ENCODE measurements at regions not wholly inside any gene's neighbourhood (a gene's known extent, or its start where the extent isn't known, plus 50 kb on each side); places are given as distances from the start of the nearest gene placed in this dataset.

GRCh38 chr17:27945953-27946352 lies 52.8 kb upstream of the LYRM9 start:
- Histone ChIP-seq H2BK20ac (ENCODE audit: low read depth, low read length) (no peak overlapping the region), H3K9me3 (ENCODE audit: control insufficient read depth, insufficient read depth, low read length) (no peaks in the 10 kb centered on the region), H3K14ac (replicated peaks; ENCODE audit: low read depth, low read length) (no peak overlapping the region), H3K4ac (ENCODE audit: low read depth, low read length) (no peak overlapping the region), H3K27me3 (ENCODE audit: control insufficient read depth, insufficient read depth, low read length) (peaks cover 27% of the 10 kb centered on the region), H2AK9ac (replicated peaks; ENCODE audit: low read depth, low read length, poor library complexity) (no peak overlapping the region), H3K79me1 (ENCODE audit: low read depth in 1 of 2, low read length in 2 of 2) (no peaks in the 10 kb centered on the region), H4K91ac (ENCODE audit: insufficient read depth, low read depth, low read length) (no peak overlapping the region), H3K4me2 (ENCODE audit: low read depth, low read length) (no peak overlapping the region), H2AFZ (replicated peaks; ENCODE audit: low read length, poor library complexity) (no peak overlapping the region), H4K5ac (ENCODE audit: low read depth, low read length) (no peak overlapping the region), H2BK15ac (ENCODE audit: low read depth, low read length) (no peak overlapping the region), H3K18ac (ENCODE audit: low read depth, low read length) (no peak overlapping the region), H3K9ac (ENCODE audit: low read depth, low read length) (no peak overlapping the region), H2AK5ac (ENCODE audit: low read depth, low read length) (no peak overlapping the region), H3K27ac (ENCODE audit: insufficient read depth, low read length) (no peak overlapping the region), H2BK5ac (ENCODE audit: low read depth, low read length, poor library complexity, severe bottlenecking) (no peak overlapping the region), H2BK120ac (ENCODE audit: low read depth, low read length) (no peak overlapping the region), H4K20me1 (ENCODE audit: insufficient read depth, low read length) (no peaks in the 10 kb centered on the region), H3K56ac (ENCODE audit: extremely low read depth, insufficient read depth, low read length) (no peak overlapping the region), H3K23ac (ENCODE audit: low read depth, low read length) (no peak overlapping the region), H3K4me1 (ENCODE audit: control insufficient read depth, insufficient read depth, low read length) (no peaks in the 10 kb centered on the region), H4K8ac (ENCODE audit: low read depth in 2 of 2, low read length in 2 of 2) (no peak overlapping the region), H3K36me3 (ENCODE audit: control insufficient read depth, insufficient read depth, low read length) (no peaks in the 10 kb centered on the region), H3K9me1 (ENCODE audit: insufficient read depth, low read length) (no peaks in the 10 kb centered on the region), H3K4me3 (ENCODE audit: insufficient read depth, low read depth, low read length) (no peak overlapping the region)
- CTCF ChIA-PET = interaction anchor here (1.1 kb wide), 1 partner anchor 13 kb away, joined by 3 read pairs; no protein-coding TSS in a partner anchor
- TF ChIP-seq MXI1 (IDR thresholded peaks at IDR 0.05; ENCODE audit: borderline replicate concordance, low read depth, low read length) (no peak), CEBPB (IDR thresholded peaks at IDR 0.05; ENCODE audit: low read depth, low read length) (no peak), BHLHE40 (IDR thresholded peaks at IDR 0.05; ENCODE audit: low read depth, low read length) (no peak), USF2 (IDR thresholded peaks at IDR 0.05; ENCODE audit: low read depth, low read length) (no peak), SMC3 (IDR thresholded peaks at IDR 0.05; ENCODE audit: low read depth, low read length) (no peak), CHD1 (IDR thresholded peaks at IDR 0.05; ENCODE audit: low read depth, low read length) (no peak), RCOR1 (IDR thresholded peaks at IDR 0.05; ENCODE audit: insufficient replicate concordance, low read length) (no peak), CTCF (conservative IDR thresholded peaks at IDR 0.05; ENCODE audit: low read depth, low read length) (no peak), RAD21 (IDR thresholded peaks at IDR 0.05; ENCODE audit: low read length) (no peak), MAZ (IDR thresholded peaks at IDR 0.05; ENCODE audit: borderline replicate concordance, low read depth, low read length) (no peak), RFX5 (IDR thresholded peaks at IDR 0.05; ENCODE audit: low read depth, low read length) (no peak)
- dilution Hi-C loops (cut with HindIII; ENCODE audit: low sequenced_read_pairs, unreplicated experiment) = no loop called here
- POLR2A ChIA-PET (ENCODE audit: unreplicated experiment) = no interaction called here
- WGBS, 2 experiments (ENCODE audit: extremely low coverage in 2 of 2, insufficient read length in 1 of 2) = 40% methylated on average over 1 of the region's 5 CpGs; no CpG with 5 or more reads in 1 of the 2 experiments
- BruUV-seq (replicated peaks) = no TSS peak
- in situ Hi-C loops (cut with MboI; ENCODE audit: low sequenced_read_pairs) = no loop called here
- ATAC-seq (ENCODE audit: low read depth) (no peak), DNase-seq (no peak)
- intact Hi-C loops (cut with micrococcal nuclease) = loop anchor here (10.0 kb wide), 1 partner anchor 59 kb away; no protein-coding TSS in a partner anchor
